GM23338 (cell line): ENCODE measurements at regions not wholly inside any gene's neighbourhood (a gene's known extent, or its start where the extent isn't known, plus 50 kb on each side); places are given as distances from the start of the nearest gene placed in this dataset.

Experiments used
- ATAC-seq: fragments of 200-7000 bp; cut with Tn5 transposase; 3 replicates; pipeline ENCODE4 v1.9.1; 2020
- DNase-seq: peaks from one replicate; pipeline ENCODE4 v3.0.0-alpha.2; 2015; ENCODE audit warnings: low spot score
- H2AFZ ChIP-seq: fragments of 200-600 bp; sonication (generic); 2 replicates; pipeline ENCODE4 v1.8.0; 2016; ENCODE audit warnings: antibody characterized with exemption, mild to moderate bottlenecking, moderate library complexity
- H3F3A ChIP-seq: fragments of 200-600 bp; sonication (generic); replicated peaks from 2 replicates; pipeline ENCODE4 v1.8.0; 2017; ENCODE audit warnings: antibody characterized with exemption, mixed run types, low read depth
- H3K27ac ChIP-seq: fragments of 200-600 bp; sonication (generic); 2 replicates; pipeline ENCODE4 v1.6.1; 2016; ENCODE audit warnings: low read depth
- H3K27me3 ChIP-seq: fragments of 200-600 bp; sonication (generic); 2 replicates; pipeline ENCODE4 v1.8.0; 2016; ENCODE audit warnings: mild to moderate bottlenecking, mixed run types, moderate library complexity; ENCODE audit not compliant: insufficient read depth
- H3K36me3 ChIP-seq: fragments of 200-600 bp; sonication (generic); 2 replicates; pipeline ENCODE4 v1.8.0; 2016; ENCODE audit warnings: mild to moderate bottlenecking; ENCODE audit not compliant: insufficient read depth
- H3K4me1 ChIP-seq: fragments of 200-600 bp; sonication (generic); 2 replicates; pipeline ENCODE4 v1.8.0; 2016; ENCODE audit warnings: mild to moderate bottlenecking, moderate library complexity; ENCODE audit not compliant: insufficient read depth
- H3K4me2 ChIP-seq: fragments of 200-600 bp; sonication (generic); 2 replicates; pipeline ENCODE4 v1.7.1; 2017; ENCODE audit warnings: mixed run types
- H3K4me3 ChIP-seq: fragments of 200-600 bp; sonication (generic); 2 replicates; pipeline ENCODE4 v1.6.1; 2016; ENCODE audit warnings: mixed run types
- H3K79me2 ChIP-seq: fragments of 200-600 bp; sonication (generic); replicated peaks from 2 replicates; pipeline ENCODE4 v1.8.0; 2017; ENCODE audit warnings: mild to moderate bottlenecking; ENCODE audit not compliant: insufficient read depth
- H3K9me2 ChIP-seq: fragments of 200-600 bp; sonication (generic); 2 replicates; pipeline ENCODE4 v1.8.0; 2017; ENCODE audit not compliant: insufficient read depth
- H4K20me1 ChIP-seq: fragments of 200-600 bp; sonication (generic); replicated peaks from 2 replicates; pipeline ENCODE4 v1.8.0; 2017; ENCODE audit warnings: mild to moderate bottlenecking; ENCODE audit not compliant: insufficient read depth
- H3K27ac Mint-ChIP-seq: 2 replicates; pipeline ENCODE4 v1.8.0; 2020; ENCODE audit warnings: inconsistent platforms, mild to moderate bottlenecking, moderate library complexity, mixed read lengths
- H3K27me3 Mint-ChIP-seq: 3 replicates; pipeline ENCODE4 v1.8.0; 2022; ENCODE audit warnings: low read depth, mild to moderate bottlenecking, moderate library complexity, mixed read lengths, inconsistent platforms; ENCODE audit not compliant: insufficient read depth, poor library complexity
- H3K36me3 Mint-ChIP-seq: 3 replicates; pipeline ENCODE4 v1.8.0; 2021; ENCODE audit warnings: low read depth, mild to moderate bottlenecking, inconsistent platforms, moderate library complexity, mixed read lengths
- H3K4me1 Mint-ChIP-seq: 3 replicates; pipeline ENCODE4 v1.8.0; 2020; ENCODE audit warnings: mild to moderate bottlenecking, inconsistent platforms, mixed read lengths
- H3K4me3 Mint-ChIP-seq: 3 replicates; pipeline ENCODE4 v1.8.0; 2021; ENCODE audit warnings: moderate library complexity, mild to moderate bottlenecking, inconsistent platforms, mixed read lengths
- H3K9me3 Mint-ChIP-seq: 3 replicates; pipeline ENCODE4 v1.8.0; 2020; ENCODE audit warnings: moderate library complexity, mild to moderate bottlenecking, inconsistent platforms, mixed read lengths
- CREB1 ChIP-seq: fragments of 250-450 bp; sonication (Bioruptor Pico); IDR thresholded peaks from 2 replicates; pipeline ENCODE4 v1.5.0; 2020; ENCODE audit warnings: low read depth, mild to moderate bottlenecking, moderate library complexity
- CTCF ChIP-seq, 2 experiments: fragments of 200-600 bp in 1 of 2; sonication (generic) in 1 of 2; conservative IDR thresholded peaks; 2 replicates each; pipeline versions ENCODE4 v1.5.1 to v1.6.1; 2016 to 2017; ENCODE audit warnings: antibody characterized with exemption in 2 of 2, low read depth in 2 of 2, mild to moderate bottlenecking in 2 of 2, moderate library complexity in 1 of 2
- ETS1 ChIP-seq: IDR thresholded peaks from 2 replicates; pipeline ENCODE4 v1.6.1; 2016; ENCODE audit warnings: antibody characterized with exemption
- EZH2 ChIP-seq: fragments of 200-600 bp; sonication (generic); IDR thresholded peaks from one replicate; pipeline ENCODE4 v1.8.0; 2017; ENCODE audit warnings: antibody characterized with exemption, mild to moderate bottlenecking, low read depth; ENCODE audit not compliant: unreplicated experiment
- EZH2phosphoT487 ChIP-seq: fragments of 200-600 bp; sonication (generic); IDR thresholded peaks from one replicate; pipeline ENCODE4 v1.8.1; 2018; ENCODE audit warnings: antibody characterized with exemption; ENCODE audit not compliant: unreplicated experiment
- NANOG ChIP-seq: IDR thresholded peaks from 2 replicates; pipeline ENCODE4 v1.6.1; 2016; ENCODE audit warnings: antibody characterized with exemption, borderline replicate concordance
- POLR2AphosphoS5 ChIP-seq: IDR thresholded peaks from 2 replicates; pipeline ENCODE4 v1.6.1; 2016; ENCODE audit warnings: antibody characterized with exemption, low read depth
- REST ChIP-seq: IDR thresholded peaks from one replicate; pipeline ENCODE4 v1.6.1; 2018; ENCODE audit warnings: antibody characterized with exemption; ENCODE audit not compliant: unreplicated experiment
- STAT1 ChIP-seq: IDR thresholded peaks from one replicate; pipeline ENCODE4 v1.6.1; 2016; ENCODE audit warnings: antibody characterized with exemption; ENCODE audit not compliant: unreplicated experiment
- ZNF114 ChIP-seq: fragments of 250-450 bp; sonication (Bioruptor Pico); IDR thresholded peaks from 2 replicates; pipeline ENCODE4 v1.5.0; 2020; ENCODE audit warnings: mild to moderate bottlenecking, moderate library complexity
- ZNF331 ChIP-seq: fragments of 250-450 bp; sonication (Bioruptor Pico); IDR thresholded peaks from 2 replicates; pipeline ENCODE4 v1.5.0; 2020; ENCODE audit warnings: low read depth, mild to moderate bottlenecking, moderate library complexity
- ZNF462 ChIP-seq: fragments of 250-450 bp; sonication (Bioruptor Pico); IDR thresholded peaks from 2 replicates; pipeline ENCODE4 v1.5.0; 2020; ENCODE audit warnings: mild to moderate bottlenecking, moderate library complexity

- Histone ChIP-seq H3K4me2 (no peak overlapping the region), H2AFZ (no peak overlapping the region), H3K79me2 (no peaks in the 10 kb centered on the region), H3K4me1 (no peaks in the 10 kb centered on the region), H3F3A (no peaks in the 10 kb centered on the region), H3K9me2 (no peaks in the 10 kb centered on the region), H4K20me1 (no peaks in the 10 kb centered on the region), H3K27me3 (no peaks in the 10 kb centered on the region), H3K36me3 (0 out of 2 replicates have a peak, but pooled peaks cover 9% of the 10 kb centered on the region), H3K27ac (no peak overlapping the region), H3K4me3 (no peak overlapping the region)
- Mint-ChIP-seq H3K36me3 (no peaks in the 10 kb centered on the region), H3K9me3 (peaks cover 15% of the 10 kb centered on the region), H3K27ac (no peak overlapping the region), H3K27me3 (no peaks in the 10 kb centered on the region), H3K4me3 (no peak overlapping the region), H3K4me1 (no peaks in the 10 kb centered on the region)
- TF ChIP-seq ZNF331 (CRISPR knock-in tag) = no peak
- no peak for TF ChIP-seq STAT1
- no peak for TF ChIP-seq NANOG
- TF ChIP-seq EZH2 = no peak
- TF ChIP-seq EZH2phosphoT487 = no peak
- no peak for TF ChIP-seq ZNF462 (CRISPR knock-in tag)
- no peak for TF ChIP-seq CTCF (conservative IDR thresholded peaks at IDR 0.05; ENCODE audit: low read depth in 2 of 2)
- TF ChIP-seq CREB1 (CRISPR knock-in tag) = no peak
- no peak for TF ChIP-seq ZNF114 (CRISPR knock-in tag)
- no peak for TF ChIP-seq REST
- TF ChIP-seq ETS1 = no peak
- TF ChIP-seq POLR2AphosphoS5 = no peak
- ATAC-seq (no peak), DNase-seq (no peak)
These were observed 105.9 kb upstream of the VASH1 start for GRCh38 chr14:76655331-76655730.
